Uterus (tissue), 3 donors: ENCODE measurements at regions not wholly inside any gene's neighbourhood (a gene's known extent, or its start where the extent isn't known, plus 50 kb on each side); places are given as distances from the start of the nearest gene placed in this dataset.

Source experiments
- DNase-seq, 2 donors: peaks; one replicate each; pipeline ENCODE4 v3.0.0-alpha.2; 2019 to 2020
- H3K27ac ChIP-seq, 2 donors: fragments of 200-600 bp; sonication (generic); 1 replicate in 1 of 2; 2 replicates in 1 of 2; pipeline ENCODE4 v1.5.1; 2016 to 2018
- H3K27me3 ChIP-seq, 2 donors: fragments of 200-600 bp; sonication (generic); one replicate each; pipeline ENCODE4 v1.5.1; 2018 to 2019; ENCODE audit warnings: control low read depth in 1 of 2
- H3K36me3 ChIP-seq, 2 donors: fragments of 200-600 bp; sonication (generic); one replicate each; pipeline ENCODE4 v1.5.1; 2019; ENCODE audit warnings: control low read depth in 1 of 2
- H3K4me1 ChIP-seq, 2 donors: fragments of 200-600 bp; sonication (generic); one replicate each; pipeline ENCODE4 v1.5.1; 2018 to 2019; ENCODE audit warnings: control low read depth in 1 of 2
- H3K4me3 ChIP-seq, 2 donors: fragments of 200-600 bp; sonication (generic); 1 replicate in 1 of 2; 2 replicates in 1 of 2; pipeline ENCODE4 v1.5.1; 2018 to 2019; ENCODE audit warnings: mild to moderate bottlenecking in 1 of 2
- H3K9me3 ChIP-seq, 2 donors: fragments of 200-600 bp; sonication (generic); one replicate each; pipeline ENCODE4 v1.5.1; 2019; ENCODE audit warnings: control low read depth in 1 of 2
- POLR2A ChIP-seq, 2 donors: fragments of 450-650 bp; IDR thresholded peaks; one replicate each; pipeline ENCODE4 v1.6.1; 2016; ENCODE audit warnings: antibody characterized with exemption in 2 of 2, mild to moderate bottlenecking in 1 of 2, moderate library complexity in 1 of 2
- intact Hi-C: fragments of 100-400 bp; cut with DNase I; formaldehyde crosslinking; loops from one replicate; pipeline ENCODE4 v1.15.1; 2023; ENCODE audit warnings: low total_unique reads
- TF ChIP-seq, protein P1 (sequence below), 4 experiments: fragments of 200-600 bp in 2 of 4; fragments of 450-650 bp in 2 of 4; sonication (generic) in 2 of 4; IDR thresholded peaks; one replicate each; pipeline ENCODE4 v1.5.1; 2016 to 2019; ENCODE audit warnings: antibody characterized with exemption in 4 of 4, mild to moderate bottlenecking in 2 of 4, moderate library complexity in 1 of 4
- donor health status: DM: yes; HTN: yes; CAD: no.

DNA sequence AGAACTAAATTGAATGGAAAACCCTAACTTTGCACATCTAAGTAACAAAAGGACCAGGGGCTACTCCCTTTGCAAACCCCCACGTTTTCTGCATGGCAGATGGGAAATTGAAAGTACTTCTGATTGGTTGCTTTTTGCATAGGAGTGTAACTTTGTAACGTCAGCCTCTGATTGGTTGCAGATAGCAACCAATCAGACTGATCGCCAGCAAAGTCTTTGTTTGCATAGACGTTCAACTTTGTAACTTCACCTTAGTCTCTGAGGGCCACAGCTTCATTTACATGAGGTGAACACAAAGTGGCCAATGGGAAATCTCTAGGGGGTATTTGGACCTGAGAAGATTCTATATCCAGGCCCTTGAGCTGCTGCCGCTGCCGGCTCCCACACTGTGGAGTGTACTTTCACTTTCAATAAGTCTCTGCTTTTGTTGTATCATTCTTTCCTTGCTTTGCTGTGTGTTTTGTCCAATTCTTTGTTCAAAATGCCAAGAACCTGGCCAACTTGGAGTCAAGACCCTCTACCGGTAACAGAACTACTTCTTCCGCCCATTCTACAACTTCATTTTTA, 102.5 kb upstream of the PRICKLE1 start:
- Histone ChIP-seq H3K4me3 (peak overlapping the region; percentile 6 to 39), H3K9me3 (no peaks in the 10 kb centered on the region), H3K27ac (peak overlapping the region; percentile 59 to 70), H3K36me3 (no peaks in the 10 kb centered on the region), H3K27me3 (no peaks in the 10 kb centered on the region), H3K4me1 (peaks cover 0 to 8% of the 10 kb centered on the region in 2 donors)
- intact Hi-C loops, result no loop called here
- TF ChIP-seq, protein P1, sequence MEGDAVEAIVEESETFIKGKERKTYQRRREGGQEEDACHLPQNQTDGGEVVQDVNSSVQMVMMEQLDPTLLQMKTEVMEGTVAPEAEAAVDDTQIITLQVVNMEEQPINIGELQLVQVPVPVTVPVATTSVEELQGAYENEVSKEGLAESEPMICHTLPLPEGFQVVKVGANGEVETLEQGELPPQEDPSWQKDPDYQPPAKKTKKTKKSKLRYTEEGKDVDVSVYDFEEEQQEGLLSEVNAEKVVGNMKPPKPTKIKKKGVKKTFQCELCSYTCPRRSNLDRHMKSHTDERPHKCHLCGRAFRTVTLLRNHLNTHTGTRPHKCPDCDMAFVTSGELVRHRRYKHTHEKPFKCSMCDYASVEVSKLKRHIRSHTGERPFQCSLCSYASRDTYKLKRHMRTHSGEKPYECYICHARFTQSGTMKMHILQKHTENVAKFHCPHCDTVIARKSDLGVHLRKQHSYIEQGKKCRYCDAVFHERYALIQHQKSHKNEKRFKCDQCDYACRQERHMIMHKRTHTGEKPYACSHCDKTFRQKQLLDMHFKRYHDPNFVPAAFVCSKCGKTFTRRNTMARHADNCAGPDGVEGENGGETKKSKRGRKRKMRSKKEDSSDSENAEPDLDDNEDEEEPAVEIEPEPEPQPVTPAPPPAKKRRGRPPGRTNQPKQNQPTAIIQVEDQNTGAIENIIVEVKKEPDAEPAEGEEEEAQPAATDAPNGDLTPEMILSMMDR (IDR thresholded peaks at IDR 0.05), result no peak
- TF ChIP-seq POLR2A (IDR thresholded peaks at IDR 0.05), result no peak
- DNase-seq, result peak in 1 of 2 donors; percentile 21

DNA sequence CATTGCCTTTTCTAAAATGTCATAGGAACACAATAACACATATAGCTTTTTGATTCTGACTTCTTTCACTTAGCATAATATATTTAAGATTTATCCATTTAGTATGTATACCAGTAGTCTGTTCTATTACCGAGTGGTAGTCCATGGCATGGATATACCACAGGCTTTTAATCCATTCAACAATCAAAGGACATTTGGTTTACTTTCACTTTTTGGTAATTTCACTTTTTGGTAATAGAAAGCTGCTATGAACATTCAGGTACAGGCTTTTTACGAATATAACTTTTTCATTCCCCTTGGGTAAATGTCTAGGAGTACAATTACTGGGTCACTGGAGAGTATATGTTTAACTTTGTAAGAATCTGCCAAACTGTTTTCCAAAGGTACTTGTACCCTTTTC, 100.7 kb upstream of the PRICKLE1 start:
- intact Hi-C loops, result no loop called here
- no peaks in the 10 kb centered on the region for H3K27me3 ChIP-seq
- no peaks in the 10 kb centered on the region for H3K36me3 ChIP-seq
- no peak for DNase-seq
- H3K4me1 ChIP-seq, result no peaks in the 10 kb centered on the region
- no peak overlapping the region for H3K27ac ChIP-seq
- no peak overlapping the region for H3K4me3 ChIP-seq
- TF ChIP-seq, protein P1 (IDR thresholded peaks at IDR 0.05), result no peak
- TF ChIP-seq POLR2A (IDR thresholded peaks at IDR 0.05), result no peak
- no peaks in the 10 kb centered on the region for H3K9me3 ChIP-seq

DNA sequence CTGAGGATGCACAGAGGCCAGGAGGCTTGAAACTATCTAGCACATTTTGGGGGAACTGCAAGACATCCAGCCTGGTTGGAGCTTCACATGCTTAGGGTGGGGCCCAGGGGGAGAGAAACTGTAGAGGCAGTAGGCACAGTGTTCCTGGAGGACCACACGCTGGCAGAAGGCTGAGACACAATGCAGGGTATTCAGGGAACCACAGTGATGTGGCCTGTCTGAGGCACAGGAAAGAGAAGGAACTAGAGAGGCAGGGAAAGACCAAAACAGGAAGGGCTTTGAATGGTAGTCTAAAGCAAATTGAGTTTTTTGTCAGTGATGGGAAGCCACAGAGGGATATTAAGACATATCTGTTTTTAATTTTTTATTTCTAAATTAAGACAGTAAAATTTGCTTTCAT, 100.2 kb upstream of the PRICKLE1 start:
- no peaks in the 10 kb centered on the region for H3K36me3 ChIP-seq
- intact Hi-C loops, result no loop called here
- no peak overlapping the region for H3K27ac ChIP-seq
- H3K4me3 ChIP-seq, result no peak overlapping the region
- H3K4me1 ChIP-seq, result no peaks in the 10 kb centered on the region
- no peak for DNase-seq
- no peaks in the 10 kb centered on the region for H3K27me3 ChIP-seq
- TF ChIP-seq POLR2A (IDR thresholded peaks at IDR 0.05), result no peak
- TF ChIP-seq, protein P1 (IDR thresholded peaks at IDR 0.05), result no peak
- H3K9me3 ChIP-seq, result no peaks in the 10 kb centered on the region

DNA sequence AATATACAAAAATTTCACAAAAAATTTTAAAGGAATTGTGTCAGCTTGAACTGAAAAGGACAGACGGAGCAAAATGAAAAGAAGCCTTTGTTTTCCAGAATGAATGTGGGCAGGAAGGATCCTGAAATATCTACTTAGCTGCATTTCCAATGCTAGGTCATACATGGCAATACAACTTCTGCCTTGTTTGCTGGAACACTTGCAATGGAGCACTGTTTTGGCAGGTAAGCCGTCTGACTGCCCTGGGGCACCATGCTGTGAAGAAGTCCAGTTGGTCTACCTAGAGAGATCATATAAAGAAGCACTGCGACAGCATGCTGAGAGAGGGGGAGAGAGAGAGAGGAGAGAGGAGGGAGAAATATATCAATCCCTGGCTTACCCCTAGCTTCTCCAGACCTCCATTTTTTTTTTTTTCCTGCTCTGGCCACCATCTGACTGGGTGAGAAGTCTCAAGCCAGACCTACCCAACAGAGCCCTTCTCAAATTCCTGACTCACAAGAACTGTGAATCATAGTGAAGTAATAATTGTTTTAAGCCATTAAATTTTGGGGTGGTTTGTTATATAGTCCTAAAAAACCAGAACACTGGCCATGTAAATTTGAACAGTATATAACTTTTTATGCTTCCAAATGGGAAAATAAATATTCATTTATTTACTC, 97.1 kb upstream of the PRICKLE1 start:
- Histone ChIP-seq H3K4me1 (no peaks in the 10 kb centered on the region), H3K27ac (no peak overlapping the region), H3K9me3 (no peaks in the 10 kb centered on the region), H3K27me3 (no peaks in the 10 kb centered on the region), H3K4me3 (no peak overlapping the region), H3K36me3 (no peaks in the 10 kb centered on the region)
- DNase-seq, result no peak
- TF ChIP-seq, protein P1 (IDR thresholded peaks at IDR 0.05), result no peak
- TF ChIP-seq POLR2A (IDR thresholded peaks at IDR 0.05), result no peak
- intact Hi-C loops, result no loop called here

DNA sequence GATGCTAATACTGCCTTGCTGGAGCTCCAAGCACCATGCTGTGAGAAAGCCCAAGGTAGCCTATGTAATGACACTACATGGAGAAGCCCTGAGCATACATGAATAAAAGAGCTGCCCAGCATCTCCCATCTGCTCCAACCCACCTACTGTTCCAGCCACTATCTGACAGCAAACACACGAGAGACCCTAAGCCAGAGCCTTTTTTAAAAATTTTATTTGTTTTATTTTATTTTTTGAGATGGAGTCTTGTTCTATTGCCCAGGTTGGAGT, 95.2 kb upstream of the PRICKLE1 start:
- Histone ChIP-seq H3K27me3 (no peaks in the 10 kb centered on the region), H3K4me1 (no peaks in the 10 kb centered on the region), H3K9me3 (no peaks in the 10 kb centered on the region), H3K4me3 (no peak overlapping the region), H3K27ac (no peak overlapping the region), H3K36me3 (no peaks in the 10 kb centered on the region)
- intact Hi-C loops, result no loop called here
- TF ChIP-seq POLR2A (IDR thresholded peaks at IDR 0.05), result no peak
- TF ChIP-seq, protein P1 (IDR thresholded peaks at IDR 0.05), result no peak
- no peak for DNase-seq
